Activated CD4-positive, alpha-beta T cell treated with anti-CD3 and anti-CD28 coated beads for 24 hours (primary cell): ENCODE measurements at regions not wholly inside any gene's neighbourhood (a gene's known extent, or its start where the extent isn't known, plus 50 kb on each side); places are given as distances from the start of the nearest gene placed in this dataset.

Experiments
- DNase-seq, 2 donors: peaks; one replicate each; pipeline ENCODE4 v3.0.0-alpha.2; 2020; ENCODE audit warnings: low read depth in 2 of 2

GRCh38 chr2:34105006-34105767 is 506.1 kb upstream of the FAM98A start:
- no peak for DNase-seq

GRCh38 chr2:34104601-34105000 is 505.5 kb upstream of the FAM98A start:
- DNase-seq, result no peak

GRCh38 chr2:34103437-34103836 is 504.3 kb upstream of the FAM98A start:
- DNase-seq, result no peak

GRCh38 chr2:34102339-34102738 is 503.2 kb upstream of the FAM98A start:
- no peak for DNase-seq

- no peak for DNase-seq
These were observed 500.3 kb upstream of the FAM98A start for GRCh38 chr2:34099377-34099776.

- DNase-seq, result no peak
These were observed 499.2 kb upstream of the FAM98A start for GRCh38 chr2:34098256-34098655.

- DNase-seq, result peak in 1 of 2 donors; percentile 25
These were observed 497.6 kb upstream of the FAM98A start for GRCh38 chr2:34096562-34097171.

GRCh38 chr2:34093790-34094189 is 494.7 kb upstream of the FAM98A start:
- DNase-seq, result no peak

- DNase-seq, result no peak
These were observed 471.1 kb upstream of the FAM98A start for GRCh38 chr2:34070196-34070595.

GRCh38 chr2:34069604-34070003 is 470.5 kb upstream of the FAM98A start:
- DNase-seq, result no peak

- DNase-seq, result no peak
These were observed 451.3 kb upstream of the FAM98A start for GRCh38 chr2:34050413-34050812.

GRCh38 chr2:34045101-34045655 is 446.1 kb upstream of the FAM98A start:
- DNase-seq, result no peak

- no peak for DNase-seq
These were observed 438.8 kb upstream of the FAM98A start for GRCh38 chr2:34037886-34038285.

GRCh38 chr2:34037157-34037556 is 438.1 kb upstream of the FAM98A start:
- no peak for DNase-seq

GRCh38 chr2:34031097-34031496 is 432.0 kb upstream of the FAM98A start:
- DNase-seq, result no peak

- DNase-seq, result no peak
These were observed 431.2 kb upstream of the FAM98A start for GRCh38 chr2:34030273-34030672.

GRCh38 chr2:34029073-34029472 is 430.0 kb upstream of the FAM98A start:
- DNase-seq, result no peak

- DNase-seq, result no peak
These were observed 426.1 kb upstream of the FAM98A start for GRCh38 chr2:34025196-34025595.

- peak in 1 of 2 donors; percentile 6 for DNase-seq
These were observed 413.7 kb upstream of the FAM98A start for GRCh38 chr2:34012715-34013302.

GRCh38 chr2:34011684-34012083 is 412.6 kb upstream of the FAM98A start:
- no peak for DNase-seq

GRCh38 chr2:34005901-34006300 is 406.8 kb upstream of the FAM98A start:
- no peak for DNase-seq

GRCh38 chr2:34004936-34005335 is 405.8 kb upstream of the FAM98A start:
- DNase-seq, result no peak

- DNase-seq, result no peak
These were observed 404.7 kb upstream of the FAM98A start for GRCh38 chr2:34003795-34004194.
